HG02981 (cell line): ENCODE measurements at regions not wholly inside any gene's neighbourhood (a gene's known extent, or its start where the extent isn't known, plus 50 kb on each side); places are given as distances from the start of the nearest gene placed in this dataset.

Source experiments
- ATAC-seq: cut with Tn5 transposase; IDR thresholded peaks from one replicate; pipeline ENCODE4 v1.9.1; 2021; ENCODE audit warnings: mild to moderate bottlenecking, moderate library complexity; ENCODE audit not compliant: unreplicated experiment

DNA sequence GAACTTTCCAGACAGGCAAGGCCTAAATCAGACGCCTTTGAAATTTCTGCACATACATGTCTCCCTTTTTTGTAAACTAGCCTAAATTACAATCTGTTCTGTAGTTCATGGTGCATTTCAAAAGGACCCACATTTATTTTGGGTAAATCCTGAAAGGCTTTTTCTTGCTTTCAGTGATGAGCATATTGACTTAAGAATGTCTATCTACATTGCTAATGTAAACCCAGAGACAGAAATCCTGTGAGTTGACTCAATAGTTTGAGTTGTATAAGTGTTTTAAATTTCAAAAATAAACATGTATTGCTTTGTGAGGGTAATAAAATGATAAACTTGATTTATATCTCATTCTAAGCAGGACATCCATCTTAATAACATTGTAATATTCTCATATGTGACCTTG is 977.0 kb upstream of the NR2F2 start:
- ATAC-seq: no peak

DNA sequence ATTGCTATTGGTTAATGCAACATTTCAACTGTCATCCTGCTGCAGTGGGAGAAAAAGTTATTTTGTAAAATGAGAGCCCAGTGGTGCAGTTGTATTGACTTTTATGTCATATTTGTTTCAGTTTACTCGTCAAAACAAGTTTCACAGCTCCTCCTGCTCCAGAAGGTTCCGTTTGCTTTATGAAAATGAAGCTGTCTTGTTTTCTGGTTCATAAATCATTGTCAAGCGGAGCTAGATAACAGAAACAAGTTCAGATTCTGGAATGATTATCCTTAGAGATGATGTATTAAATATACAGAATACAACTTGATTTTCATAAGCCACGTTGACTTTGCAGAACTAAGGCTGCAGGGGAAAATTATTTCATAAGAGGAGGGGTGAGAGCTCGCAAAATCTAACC is 970.5 kb upstream of the NR2F2 start:
- no peak for ATAC-seq

DNA sequence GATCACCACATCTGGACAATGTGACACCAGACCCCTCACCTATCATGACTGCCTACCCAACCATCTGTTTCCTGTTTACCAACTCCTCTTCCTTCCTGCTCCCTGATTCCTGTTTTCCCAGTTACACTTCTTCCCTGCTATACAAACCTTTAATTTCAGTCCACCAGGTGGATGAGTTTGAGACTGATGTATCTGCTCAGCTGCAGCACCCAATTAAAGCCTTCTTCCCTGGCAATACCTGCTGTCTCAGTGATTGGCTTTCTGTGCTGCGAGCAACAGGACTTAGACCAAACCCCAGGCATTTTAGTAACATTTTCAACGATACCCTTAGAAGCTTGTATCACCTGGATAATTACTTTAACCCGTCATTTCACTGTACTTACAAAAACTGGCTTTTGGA is 968.2 kb upstream of the NR2F2 start:
- ATAC-seq: no peak

DNA sequence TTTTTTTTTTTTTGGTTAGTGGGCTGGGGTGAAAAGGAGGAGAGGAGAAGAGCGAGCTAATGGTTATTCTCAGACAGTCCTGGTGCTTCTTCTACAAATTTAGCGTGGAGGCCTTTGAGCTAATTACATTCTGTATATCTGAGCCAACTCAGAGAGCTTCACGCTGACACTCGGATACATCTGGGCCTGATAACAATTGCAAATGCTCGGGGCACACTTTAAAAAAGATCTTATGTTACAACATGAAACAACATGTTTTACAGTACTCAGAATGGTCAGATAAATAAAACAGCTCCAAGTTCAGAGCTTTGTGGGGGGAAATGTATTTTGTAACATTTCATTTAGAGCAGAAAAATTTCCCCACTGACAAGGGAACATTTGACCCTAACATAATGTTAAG is 966.9 kb upstream of the NR2F2 start:
- ATAC-seq: no peak

DNA sequence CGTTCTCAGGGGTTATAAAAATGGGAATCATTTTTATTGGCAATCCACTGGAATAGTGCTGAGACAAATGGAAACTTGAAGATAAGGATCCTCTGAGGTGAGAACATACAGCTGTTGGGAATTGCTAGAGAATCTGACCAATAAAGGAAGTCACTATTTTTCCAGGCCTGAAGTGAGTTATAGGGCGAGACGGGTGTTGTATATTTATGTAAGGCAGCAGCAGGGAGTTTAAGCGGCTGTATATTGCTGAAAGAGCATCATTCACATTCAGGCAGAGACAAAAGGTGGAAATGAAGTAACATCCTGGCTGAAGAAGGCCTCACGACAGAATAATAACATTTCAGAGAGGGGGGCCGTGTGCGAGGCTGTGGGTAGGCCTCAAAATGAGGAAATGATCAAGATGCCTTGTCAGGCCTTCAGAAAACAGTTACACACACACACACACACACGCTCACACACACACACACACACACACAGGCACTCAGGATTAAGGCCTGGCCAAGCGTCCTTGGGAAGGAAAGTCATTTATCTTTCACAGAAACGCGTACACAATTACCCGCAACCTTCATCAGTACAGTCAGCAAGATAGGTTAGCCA is 964.9 kb upstream of the NR2F2 start:
- no peak for ATAC-seq

DNA sequence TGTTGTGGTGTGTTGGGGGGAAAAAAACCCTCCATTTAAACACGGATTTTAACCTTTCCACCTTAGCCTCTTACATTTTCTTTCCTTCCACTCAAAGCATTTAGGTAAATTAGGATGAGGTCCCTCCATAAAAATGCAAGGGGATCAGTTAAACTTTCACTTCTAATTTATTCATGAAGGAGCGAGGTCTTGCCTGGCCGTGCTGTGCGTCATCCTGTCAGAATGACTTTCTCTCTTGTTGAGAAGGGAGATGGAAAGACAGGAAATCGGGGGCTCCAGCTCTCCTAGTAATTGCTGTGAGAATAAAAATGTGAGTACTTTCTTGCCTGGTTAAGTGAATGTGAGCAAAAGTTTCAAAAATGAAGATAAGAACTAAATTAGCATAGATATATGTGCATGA is 962.3 kb upstream of the NR2F2 start:
- no peak for ATAC-seq

DNA sequence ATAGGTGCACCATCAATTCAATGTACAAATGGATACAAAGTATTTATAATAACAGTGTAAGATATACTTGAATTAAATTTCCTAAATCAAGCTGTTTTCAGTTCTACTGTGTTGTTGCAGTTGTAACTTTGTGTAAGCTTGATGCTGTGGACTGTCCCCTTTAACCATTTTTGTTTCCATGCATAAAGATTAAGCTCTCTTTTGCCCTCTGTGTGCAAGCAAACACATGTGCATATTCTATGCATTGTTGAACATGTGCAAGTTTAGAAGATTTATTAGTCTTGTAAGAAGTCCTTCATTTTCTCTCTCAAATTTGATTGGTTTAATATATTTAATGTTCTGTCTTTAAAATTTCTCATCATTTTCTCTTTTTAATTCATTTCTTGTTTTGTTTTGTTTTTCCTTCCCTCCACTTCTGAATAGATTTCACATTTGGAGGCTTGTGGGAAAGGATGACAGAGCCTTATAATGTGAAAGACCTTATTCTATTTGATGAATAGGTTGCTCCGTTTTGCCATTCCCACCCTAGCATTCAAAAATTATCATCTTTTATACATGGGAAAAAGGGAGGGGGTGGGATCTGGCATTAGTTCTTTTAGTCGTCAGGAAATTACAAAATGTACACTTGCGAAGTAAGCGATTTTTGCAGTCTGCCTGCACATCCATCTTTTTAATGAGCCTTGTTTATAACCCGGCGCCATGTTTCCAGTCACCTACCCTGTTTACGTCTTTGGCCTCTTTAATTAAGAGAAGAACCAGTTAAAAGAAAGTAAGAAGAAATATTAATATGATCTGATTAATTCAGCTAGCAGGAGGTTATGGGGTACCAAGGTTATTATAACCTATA is 961.5 kb upstream of the NR2F2 start:
- ATAC-seq: no peak

DNA sequence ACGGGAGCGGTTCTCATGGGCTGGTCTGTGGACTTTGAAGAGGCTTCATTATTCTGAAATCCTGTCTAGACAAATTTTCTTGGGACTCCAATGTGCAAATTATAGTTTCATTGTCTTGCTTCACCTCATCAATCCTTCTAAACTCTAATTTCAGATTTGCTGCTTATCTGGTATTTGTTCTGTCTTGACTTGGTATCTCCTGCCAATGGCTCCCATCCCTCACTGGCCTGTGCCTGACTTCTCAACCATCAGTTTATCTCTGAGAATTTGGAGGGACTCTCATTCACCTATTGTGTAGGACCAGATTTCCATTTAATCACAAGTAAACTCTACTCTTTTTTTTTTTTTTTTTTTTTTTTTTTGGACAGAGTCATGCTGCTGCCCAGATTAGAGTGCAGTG is 960.2 kb upstream of the NR2F2 start:
- ATAC-seq: no peak

DNA sequence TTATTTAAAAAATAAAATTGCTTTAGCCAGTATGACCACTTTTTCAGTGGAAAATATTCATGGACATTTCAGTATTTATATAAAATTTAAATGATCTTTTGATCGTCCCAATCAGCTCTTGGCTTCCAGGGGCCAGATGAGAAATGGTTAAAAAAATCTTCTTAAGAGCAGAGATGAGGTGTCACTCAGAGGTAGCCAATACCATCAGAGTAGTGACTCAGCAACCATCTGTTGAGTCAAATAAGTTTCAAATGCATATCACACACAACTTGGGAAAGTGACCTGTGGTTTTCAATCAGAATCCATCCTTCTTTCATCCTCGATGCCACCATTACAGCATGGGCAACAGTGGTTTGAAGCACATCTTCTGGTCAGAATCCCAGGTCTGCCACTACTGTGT is 958.8 kb upstream of the NR2F2 start:
- ATAC-seq: no peak

DNA sequence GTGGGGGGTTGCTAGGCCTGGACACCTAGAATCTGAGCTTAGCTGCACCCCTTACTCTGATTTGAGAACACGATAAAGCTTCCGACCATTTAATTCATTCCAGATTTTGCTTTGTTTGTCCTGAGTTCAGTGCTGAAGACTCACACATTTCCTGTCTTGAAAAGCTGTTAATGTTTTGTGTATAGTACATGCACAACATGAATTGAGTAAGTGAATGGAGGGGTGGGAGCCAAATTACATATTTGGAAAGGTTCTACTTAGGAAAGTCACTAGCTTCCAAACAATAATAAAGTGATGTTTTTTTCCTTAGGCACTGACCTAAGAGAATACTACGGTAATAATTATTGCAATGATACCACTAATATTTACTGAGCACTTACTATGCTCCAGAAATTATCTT is 955.2 kb upstream of the NR2F2 start:
- ATAC-seq: no peak

DNA sequence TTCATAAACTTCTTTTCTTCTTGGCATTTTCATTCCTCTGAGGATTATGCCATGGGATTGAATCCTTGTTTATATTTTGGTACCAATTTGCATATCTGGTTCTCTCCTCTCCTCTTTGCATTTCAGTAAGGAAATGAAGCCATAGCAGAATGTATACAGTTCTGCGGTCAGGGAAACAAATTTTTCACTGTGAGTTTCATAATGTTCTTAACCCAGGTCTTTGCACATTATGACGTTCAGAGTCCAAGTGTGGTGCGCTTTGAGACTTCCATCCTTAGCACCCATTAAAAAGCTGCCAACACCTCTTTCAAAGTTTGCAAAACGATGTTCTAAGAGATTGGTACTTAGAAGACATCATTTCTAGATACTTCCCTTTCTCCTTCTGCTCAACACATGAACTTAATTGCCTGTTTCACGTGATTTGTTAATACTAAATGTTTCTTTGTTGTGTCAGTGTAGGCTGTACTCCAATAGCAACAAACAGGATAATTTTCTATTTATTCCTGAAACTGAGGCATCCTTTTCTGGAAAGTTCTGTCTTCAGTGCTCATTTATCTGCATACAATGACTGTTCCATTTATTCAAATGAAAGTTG is 953.1 kb upstream of the NR2F2 start:
- ATAC-seq: no peak

DNA sequence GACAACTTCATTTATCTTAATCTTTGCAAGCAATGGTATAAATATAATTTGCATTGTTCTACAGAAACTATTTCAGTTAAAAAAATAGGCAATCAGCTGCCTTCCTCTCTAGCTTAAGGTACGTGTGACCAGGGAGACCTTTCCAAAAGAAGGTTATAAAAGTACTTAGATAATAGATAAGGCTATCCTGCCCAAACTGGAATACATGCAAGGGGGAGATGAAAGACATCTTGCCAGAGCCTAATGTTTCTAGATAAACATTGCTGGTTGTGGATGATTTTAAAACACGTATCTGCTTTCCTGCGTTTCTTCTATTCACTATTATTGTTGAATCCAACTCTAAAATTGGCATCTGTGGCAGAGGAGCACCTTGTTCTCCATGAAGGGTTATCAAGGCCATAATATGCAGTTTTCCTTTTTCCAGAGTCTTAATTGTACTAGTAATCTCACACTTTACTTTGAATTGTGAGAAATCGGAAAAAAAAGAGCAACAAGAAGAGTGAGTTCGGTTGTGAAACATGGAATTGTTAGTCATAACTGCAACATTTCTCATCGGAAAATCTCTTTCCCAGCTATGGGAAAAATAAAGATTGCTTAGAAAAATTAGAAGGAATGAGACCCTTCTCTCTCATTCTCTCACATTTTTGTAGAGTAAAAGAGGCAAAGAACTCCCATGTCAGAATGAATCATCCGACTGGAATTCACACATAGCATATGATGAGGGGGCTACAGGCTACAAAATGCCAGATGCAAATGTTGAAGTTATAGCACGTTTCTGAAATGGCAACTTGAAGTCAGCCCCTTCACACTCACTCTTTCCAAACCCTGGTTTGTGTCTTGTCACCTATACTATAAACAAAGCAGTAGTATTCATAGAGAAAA is 936.1 kb upstream of the NR2F2 start:
- no peak for ATAC-seq

DNA sequence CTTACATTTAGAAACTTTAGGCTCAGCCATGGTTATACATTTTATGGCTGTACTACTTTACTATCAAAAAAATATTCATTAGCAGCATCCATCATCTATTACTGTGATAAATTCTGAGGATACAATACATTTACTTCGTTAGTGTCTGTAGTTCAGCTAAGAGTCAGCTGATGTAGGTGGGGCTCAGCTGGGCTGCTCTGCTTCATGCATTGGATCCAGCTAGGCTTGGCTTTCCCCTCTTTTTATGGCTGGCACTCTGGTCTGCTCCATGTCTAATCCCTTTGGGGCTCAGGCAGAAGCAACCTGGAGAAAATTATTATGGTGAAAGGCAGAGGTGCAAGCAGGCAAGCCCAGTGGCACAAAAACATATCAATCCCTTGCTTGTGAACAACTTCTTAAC is 930.1 kb upstream of the NR2F2 start:
- no peak for ATAC-seq

DNA sequence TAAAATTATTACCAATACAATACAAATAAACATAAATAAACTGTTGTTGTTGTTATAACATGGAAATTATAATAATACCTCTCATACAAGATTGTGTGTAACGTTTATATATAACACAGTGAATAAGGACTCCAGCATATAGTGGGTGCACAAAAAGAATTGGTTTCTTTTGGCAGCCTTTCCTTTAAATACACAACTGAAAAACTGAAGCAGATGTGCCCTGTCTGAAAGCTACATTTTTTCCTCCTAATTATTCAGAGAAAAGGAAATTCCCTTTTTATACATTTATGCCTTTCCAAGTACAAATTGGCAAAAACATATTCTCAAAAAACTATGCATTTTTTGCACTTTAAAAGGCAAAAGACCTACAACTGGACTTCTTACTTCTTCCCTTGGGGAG is 928.9 kb upstream of the NR2F2 start:
- ATAC-seq: no peak

DNA sequence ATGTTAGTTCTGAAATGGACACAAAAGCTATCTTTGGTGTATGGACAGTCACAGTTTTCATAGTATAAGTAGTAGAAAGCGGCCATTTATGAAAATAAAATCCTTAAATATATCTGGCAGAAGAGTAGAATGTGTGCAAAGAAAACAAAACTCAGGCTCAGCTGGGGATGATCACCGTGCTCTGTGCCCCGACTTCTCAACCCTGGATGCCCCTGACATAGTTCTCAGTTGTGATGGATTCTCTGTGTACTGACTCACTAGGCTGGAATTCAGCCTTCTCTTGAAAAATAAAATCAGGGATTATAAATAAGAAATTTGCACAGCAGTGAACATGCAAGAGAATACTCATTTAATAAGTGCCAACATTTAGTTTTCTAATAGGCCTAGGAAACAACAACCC is 925.1 kb upstream of the NR2F2 start:
- ATAC-seq: no peak

DNA sequence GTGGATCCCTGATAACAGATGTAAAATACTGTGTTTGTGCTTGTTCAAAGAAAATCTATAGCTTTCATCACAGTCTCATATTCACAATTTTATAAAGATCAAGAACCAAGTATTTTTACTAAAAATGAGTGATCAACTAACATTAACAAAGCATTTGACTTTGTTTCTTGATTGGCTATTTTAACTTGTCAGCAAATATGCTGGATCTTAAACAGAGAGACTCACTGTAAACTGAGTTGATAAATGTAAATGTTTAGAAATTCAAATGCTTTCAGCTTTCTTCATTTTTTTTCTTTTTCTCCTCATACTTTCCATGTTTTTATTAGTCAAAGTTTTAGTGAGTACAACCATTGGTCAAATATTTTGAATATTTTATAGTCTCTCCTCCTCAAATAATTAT is 923.0 kb upstream of the NR2F2 start:
- ATAC-seq: no peak

DNA sequence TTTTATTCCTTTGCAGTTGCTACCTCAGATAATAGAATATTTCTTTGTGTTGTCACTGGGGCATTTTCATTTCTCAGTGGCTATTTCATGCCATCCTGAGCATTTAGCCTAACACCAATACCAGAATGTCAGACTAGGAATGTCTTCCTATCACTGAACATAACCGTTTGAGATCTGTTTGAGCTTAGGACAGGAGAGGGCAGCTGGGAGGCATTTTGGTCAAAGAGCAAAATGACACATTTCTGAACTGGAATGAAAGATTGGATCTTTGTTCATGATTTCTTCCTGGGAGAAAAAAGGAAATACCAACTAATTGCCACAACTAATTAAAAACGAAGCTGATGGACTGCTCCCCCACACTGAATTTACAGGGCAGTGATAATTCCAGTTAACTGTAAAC is 921.3 kb upstream of the NR2F2 start:
- no peak for ATAC-seq

DNA sequence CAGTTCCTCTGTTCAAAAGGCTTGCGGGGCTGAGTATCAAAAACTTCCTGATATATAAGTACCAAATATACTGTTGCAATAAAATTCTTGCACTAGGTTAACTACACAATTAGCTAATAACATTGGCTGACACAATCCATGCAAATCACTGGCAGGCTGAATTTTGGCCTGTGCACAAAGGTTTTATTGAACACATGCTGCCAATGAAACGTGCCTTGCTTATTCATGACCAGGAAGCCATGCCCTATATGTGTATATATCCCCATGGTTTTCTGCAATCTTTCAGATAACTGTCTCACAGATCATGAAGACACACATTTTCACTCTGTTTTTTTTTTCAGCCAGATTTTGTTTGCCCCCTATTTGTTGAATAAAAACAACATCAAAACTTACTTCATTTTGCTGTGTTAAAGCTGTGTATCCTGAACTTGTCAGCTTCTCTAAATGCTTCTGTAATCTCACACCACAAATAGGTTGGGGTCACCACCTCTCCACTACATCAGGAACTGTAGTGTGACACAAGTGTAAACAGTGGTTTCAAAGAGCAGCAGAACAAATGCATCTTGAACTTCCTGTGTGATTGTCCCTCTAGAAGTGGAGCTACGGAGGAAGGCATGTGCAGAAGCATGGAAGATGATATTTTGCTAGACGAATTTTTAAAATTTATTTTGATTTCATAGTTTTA is 920.7 kb upstream of the NR2F2 start:
- no peak for ATAC-seq

DNA sequence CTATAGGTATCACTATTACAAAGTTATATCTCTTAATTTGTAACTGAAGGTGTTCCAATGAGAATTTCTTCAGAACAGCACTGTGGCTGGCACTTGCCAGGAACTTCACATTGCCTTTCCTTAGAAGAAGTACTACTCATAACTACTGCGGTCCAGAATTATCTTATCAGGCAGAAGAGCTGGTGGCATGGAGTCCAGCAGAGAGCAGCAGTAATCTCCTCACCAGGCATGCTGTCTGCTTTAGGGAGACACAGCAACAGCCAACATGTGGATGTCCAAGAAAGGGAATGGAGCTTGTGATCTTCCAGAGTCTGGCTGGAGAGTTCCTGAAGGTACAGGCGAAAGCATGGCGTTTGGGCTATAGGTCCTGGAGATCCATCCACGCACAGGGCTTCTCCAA is 919.7 kb upstream of the NR2F2 start:
- no peak for ATAC-seq

DNA sequence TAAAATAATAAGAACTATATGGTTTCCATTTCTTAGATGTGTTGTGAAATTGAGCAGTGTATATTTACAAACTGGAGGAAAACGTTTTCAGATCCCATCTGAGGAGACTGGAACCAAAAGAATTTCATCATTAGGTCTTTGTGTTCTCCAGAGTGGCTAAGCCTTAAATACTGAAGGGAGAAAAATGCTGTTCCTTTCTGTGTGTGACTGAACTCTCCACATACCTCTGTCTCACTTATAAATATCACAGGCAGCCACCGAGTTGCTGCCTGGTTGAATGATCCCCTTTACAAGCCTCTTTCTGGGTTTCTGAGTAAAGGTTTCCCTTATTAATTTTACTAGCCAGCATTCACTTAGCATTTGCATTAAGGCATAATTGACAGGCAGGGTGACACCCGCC is 913.9 kb upstream of the NR2F2 start:
- no peak for ATAC-seq

DNA sequence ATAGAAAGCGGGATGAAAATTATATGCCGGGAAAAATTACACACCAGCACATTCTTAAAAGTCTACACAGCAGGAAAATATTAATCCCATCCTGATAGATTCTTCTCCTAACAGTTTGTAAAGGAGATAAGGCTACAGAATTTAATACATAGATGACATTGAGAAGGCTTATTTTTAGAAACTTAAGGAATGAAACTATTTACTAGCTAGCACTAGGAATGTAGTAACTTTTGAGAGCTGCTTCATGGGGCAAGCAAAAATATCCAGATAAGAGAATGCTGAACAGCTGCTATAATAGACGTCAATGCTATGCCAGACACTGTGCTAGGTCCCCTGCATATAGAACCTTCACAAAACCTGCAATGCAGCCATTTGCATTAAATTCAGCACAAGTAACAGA is 912.7 kb upstream of the NR2F2 start:
- ATAC-seq: no peak
